ENCODE measurements at regions not wholly inside any gene's neighbourhood (a gene's known extent, or its start where the extent isn't known, plus 50 kb on each side); places are given as distances from the start of the nearest gene placed in this dataset.
A peak's percentile ranks its signal among the peaks of the same experiment; 100 is the strongest.
"Not testable (repeated sequence)": the region's sequence is repeated elsewhere in the genome, so short reads cannot be mapped to it uniquely, and the experiment has no call there.

GRCh38 chr4:9604893-9605190 lies 160.6 kb downstream of the DEFB131A start:
- DNase-seq: not testable (repeated sequence)

DNA sequence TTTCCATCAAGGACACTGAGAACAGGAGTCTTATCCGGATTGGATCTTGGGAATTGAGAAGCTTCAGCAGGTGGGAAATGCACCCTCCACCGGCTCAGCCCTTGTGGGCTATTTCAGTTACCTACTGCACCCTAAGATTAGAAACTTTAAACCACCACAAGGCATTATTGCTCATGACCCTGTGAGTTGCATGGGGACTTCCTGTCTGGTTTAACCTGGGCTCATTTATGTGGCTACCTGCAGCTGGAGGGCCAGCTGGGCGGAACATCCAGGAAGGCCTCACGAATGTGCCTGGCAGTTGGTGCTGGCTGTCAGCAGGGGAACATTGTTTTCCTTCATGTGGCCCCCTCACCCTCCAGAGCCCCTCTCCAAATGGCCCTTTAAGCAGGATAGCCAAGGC lies 164.1 kb downstream of the DEFB131A start:
- DNase-seq: no peak

- not testable (repeated sequence) for DNase-seq
Measured at GRCh38 chr4:9610321-9610720, 166.1 kb downstream of the DEFB131A start.

- DNase-seq: no peak
Measured at GRCh38 chr4:9611101-9611500, 166.9 kb downstream of the DEFB131A start.

DNA sequence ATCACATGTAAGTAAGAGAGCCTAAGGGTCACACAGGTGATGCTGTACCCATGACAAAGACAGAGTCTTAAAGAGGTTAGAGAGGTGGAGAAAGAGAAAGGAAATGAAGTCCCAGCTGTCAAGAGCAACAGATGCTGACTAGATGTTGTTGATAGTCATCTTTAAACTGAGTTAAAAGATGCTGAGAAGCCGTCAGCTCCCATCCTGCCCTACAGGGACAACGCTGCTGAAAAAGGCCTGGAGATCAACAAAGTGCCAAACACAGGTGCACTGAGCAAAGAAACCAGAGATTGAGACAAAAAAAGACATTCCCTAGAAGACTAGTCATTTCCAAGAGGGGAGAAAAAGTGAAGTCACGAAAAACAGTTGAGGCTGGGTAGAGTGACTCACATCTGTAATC lies 145.0 kb upstream of the DRD5 start:
- not testable (repeated sequence) for DNase-seq

DNA sequence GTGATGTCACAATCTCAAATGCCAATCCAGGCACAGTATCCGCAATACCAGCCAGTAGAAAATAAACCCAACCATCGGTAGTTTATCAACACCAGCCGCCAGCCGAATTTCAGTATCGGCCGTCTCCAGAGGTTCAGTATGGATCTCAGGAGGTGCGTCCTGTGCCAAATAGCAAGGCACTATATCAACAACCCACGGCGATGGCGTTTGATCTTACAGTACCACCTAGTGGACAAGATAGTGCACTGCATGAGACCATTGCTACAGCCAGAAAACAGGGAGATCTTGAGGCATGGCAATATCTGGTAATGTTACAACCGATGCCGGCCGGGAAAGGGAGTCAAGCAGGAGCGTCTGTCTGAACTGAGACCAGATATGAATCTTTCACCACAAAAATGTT lies 121.8 kb upstream of the DRD5 start:
- not testable (repeated sequence) for DNase-seq

DNA sequence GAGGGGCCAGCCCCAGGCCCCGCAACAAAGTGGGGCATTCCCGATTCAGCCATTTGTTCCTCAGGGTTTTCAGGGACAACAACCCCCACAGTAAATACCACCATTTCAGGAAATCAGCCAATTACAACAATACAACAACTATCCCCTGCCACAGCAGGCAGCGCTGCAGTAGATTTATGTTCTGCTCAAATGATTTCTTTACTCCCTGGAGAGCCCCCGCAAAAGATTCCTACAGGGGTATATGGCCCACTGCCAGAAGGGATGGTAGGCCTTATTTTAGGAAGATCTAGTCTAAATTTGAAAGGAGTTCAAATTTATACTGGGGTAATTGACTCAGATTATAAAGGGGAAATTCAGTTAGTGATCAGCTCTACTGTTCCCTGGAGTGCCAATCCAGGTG lies 120.5 kb upstream of the DRD5 start:
- not testable (repeated sequence) for DNase-seq

GRCh38 chr4:9670725-9671124 lies 110.7 kb upstream of the DRD5 start:
- DNase-seq: not testable (repeated sequence)

DNA sequence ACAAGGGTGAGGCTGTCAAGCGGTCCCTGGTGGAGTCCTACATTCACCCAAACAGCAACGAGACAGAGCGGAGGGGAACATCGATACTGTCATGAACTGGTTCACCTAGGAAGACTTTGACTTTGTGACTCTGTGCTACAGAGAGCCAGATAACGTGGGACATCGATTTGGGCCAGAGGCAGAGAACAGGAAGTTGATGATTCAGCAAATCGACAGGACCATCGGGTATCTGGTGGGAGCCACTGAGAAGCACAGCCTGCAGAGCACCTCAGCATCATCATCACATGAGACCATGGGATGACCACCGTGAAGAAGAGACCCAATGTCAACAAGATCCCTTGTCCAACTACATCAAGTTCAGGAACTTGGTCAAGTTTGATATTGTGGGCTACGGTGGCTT lies 104.1 kb upstream of the DRD5 start:
- DNase-seq: not testable (repeated sequence)

- DNase-seq: no peak
Measured at GRCh38 chr4:9679704-9680478, 101.5 kb upstream of the DRD5 start.

- DNase-seq: not testable (repeated sequence)
Measured at GRCh38 chr4:9683174-9683573, 98.3 kb upstream of the DRD5 start.

DNA sequence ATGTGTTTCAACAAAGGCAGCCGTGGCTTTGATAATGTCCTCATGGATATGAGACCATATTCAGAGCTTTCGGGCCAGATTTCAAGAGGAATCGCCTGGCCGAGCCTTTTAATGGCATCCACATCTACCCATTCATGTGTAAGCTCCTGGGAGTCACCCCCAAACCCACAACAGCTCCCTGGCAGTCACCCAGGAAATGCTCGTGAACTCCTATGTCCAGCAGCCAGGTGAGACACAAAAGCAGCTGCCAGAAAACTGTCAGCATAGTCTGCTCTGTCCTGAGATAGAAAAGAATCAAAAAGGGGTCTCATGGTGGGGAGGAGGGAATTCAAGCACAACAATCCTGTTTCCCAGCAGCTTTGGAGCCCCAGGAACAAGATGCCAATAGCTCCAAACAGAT lies 96.4 kb upstream of the DRD5 start:
- DNase-seq: not testable (repeated sequence)

DNA sequence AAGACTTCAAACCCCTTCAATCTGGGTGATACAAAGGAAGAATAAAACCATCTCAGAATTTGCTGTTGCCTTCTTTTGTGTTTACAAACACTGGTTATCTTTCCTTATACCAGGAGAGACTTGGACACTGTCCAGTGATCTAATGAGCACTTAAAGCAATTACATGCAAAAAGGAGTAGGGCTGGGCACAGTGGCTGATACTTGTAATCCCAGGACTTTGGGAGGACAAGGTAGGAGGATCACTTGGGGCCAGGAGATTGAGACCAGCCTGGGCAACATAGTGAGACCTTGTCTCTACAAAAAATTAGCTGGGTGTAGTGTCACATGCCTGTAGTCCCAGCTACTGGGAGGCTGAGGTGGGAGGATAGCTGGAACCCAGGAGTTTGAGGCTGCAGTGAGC lies 95.7 kb upstream of the DRD5 start:
- no peak for DNase-seq

GRCh38 chr4:9690636-9691237 lies 90.7 kb upstream of the DRD5 start:
- not testable (repeated sequence) for DNase-seq

GRCh38 chr4:9691238-9692065 lies 90.0 kb upstream of the DRD5 start:
- DNase-seq: peak; percentile 89

- not testable (repeated sequence) for DNase-seq
Measured at GRCh38 chr4:9692791-9693491, 88.5 kb upstream of the DRD5 start.

DNA sequence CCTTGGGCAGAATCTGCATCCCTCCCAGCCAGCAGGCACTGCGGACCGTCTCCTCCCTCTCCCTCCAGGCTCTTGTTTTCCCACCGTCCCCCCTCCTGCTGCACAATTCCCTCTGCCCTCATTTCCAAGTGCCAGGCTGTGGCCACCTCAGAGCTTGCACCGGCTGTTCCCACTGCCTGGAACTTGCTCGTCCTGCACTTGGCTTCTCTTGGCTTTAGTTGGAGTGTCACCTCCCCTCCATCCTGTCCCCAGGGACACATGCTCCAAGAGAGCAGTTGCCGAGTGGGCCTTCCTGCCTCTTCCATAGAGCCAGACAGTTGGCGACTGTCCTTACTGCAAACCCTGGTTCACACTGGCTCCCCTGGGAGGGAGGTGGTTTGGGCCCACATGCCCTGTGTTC lies 87.0 kb upstream of the DRD5 start:
- DNase-seq: not testable (repeated sequence)

- peak; percentile 25 for DNase-seq
Measured at GRCh38 chr4:9695994-9696393, 85.4 kb upstream of the DRD5 start.

GRCh38 chr4:9696561-9696960 lies 84.9 kb upstream of the DRD5 start:
- not testable (repeated sequence) for DNase-seq

- not testable (repeated sequence) for DNase-seq
Measured at GRCh38 chr4:9702019-9702418, 79.4 kb upstream of the DRD5 start.

GRCh38 chr4:9702696-9703095 lies 78.7 kb upstream of the DRD5 start:
- not testable (repeated sequence) for DNase-seq

DNA sequence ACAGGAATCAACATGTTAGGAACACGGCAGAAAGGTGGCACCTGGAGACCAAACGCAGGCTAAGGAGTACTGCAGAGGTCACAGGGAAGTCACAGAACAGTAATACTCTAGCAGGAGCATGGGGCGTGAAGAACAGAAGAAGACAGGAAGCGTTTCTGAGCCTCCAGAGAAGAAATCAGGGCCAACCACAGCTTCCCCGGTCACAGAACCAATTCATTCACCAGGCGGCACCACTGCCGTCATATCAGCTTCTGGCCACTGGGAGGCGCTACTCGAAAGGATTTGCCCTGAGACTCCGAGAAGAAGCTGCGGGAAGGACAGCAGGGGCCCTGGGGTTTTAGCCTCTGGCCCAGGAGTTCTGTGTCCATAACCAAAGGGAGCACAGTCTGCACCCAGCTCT lies 78.0 kb upstream of the DRD5 start:
- peak; percentile 52 for DNase-seq

GRCh38 chr4:9704126-9704525 lies 77.3 kb upstream of the DRD5 start:
- not testable (repeated sequence) for DNase-seq
